ENCODE measurements at regions not wholly inside any gene's neighbourhood (a gene's known extent, or its start where the extent isn't known, plus 50 kb on each side); places are given as distances from the start of the nearest gene placed in this dataset.

DNA sequence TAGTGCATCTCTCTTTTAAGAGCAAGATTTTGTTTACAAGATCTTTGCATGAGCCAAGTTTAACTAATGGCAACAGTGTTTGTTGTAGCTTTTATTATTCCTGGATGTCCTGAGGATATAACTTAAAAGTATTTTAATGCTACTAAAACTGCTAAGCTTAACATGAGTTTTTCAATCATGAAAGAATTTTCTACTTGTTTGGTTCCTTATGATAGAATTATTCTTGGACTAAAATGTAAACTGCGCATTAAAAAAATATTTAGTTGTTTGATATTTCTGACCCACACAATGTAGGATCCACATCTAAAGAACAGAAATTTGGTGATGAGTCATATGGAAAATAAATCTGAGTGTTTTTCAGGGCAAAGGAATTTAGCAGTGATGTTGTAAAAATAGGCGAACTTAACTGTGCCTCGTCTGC, 70.8 kb downstream of the RAP2B start:
- no peaks in the 10 kb centered on the region for H3K27me3 ChIP-seq (replicated peaks; ENCODE audit: insufficient read depth, low read depth, low read length, poor library complexity)
- no peak for TF ChIP-seq CTCF (conservative IDR thresholded peaks at IDR 0.05; ENCODE audit: low read depth, low read length)
- no peak for TF ChIP-seq EZH2 (IDR thresholded peaks at IDR 0.05; ENCODE audit: borderline replicate concordance, low read depth, low read length, poor library complexity, severe bottlenecking)
- H3K36me3 ChIP-seq (ENCODE audit: insufficient read depth, low read length, poor library complexity, severe bottlenecking) = no peaks in the 10 kb centered on the region
- ChIA-PET CTCF (no interaction called here), POLR2A (ENCODE audit: low non-redundant PET) (no interaction called here)
- H3K27ac ChIP-seq (ENCODE audit: low read depth, low read length, poor library complexity, severe bottlenecking) = no peak overlapping the region
- intact Hi-C loops (cut with micrococcal nuclease; ENCODE audit: unreplicated experiment) = no loop called here
- no peak for DNase-seq (ENCODE audit: low spot score)
- H3K4me3 ChIP-seq (ENCODE audit: low read depth, low read length, poor library complexity, severe bottlenecking) = no peak overlapping the region
- no TSS peak for BruUV-seq (replicated peaks)
- no peaks in the 10 kb centered on the region for H3K4me1 ChIP-seq (ENCODE audit: insufficient read depth, low read length, poor library complexity, severe bottlenecking)
- no peaks in the 10 kb centered on the region for H3K9me3 ChIP-seq (ENCODE audit: low read depth, low read length, poor library complexity, severe bottlenecking)

DNA sequence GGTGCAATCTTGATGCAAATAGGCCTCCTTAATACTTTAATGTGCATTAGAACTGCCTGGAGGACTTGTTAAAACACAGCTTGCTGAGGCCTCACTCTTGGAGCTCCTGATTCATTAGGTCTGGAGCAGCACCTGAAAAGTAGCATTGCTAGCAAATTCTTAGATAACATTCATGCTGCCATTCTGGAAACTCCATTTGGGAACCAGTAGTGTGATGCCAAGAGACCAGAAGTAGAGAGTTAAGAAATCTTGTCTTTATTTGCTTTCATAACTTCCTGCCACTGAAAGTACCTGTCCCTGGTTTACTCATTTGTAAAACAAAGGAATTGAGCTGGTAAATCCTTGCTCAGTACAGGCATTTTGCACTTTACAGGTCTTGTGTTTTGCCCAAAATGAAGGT, 72.0 kb downstream of the RAP2B start:
- TF ChIP-seq CTCF (conservative IDR thresholded peaks at IDR 0.05; ENCODE audit: low read depth, low read length) (no peak), EZH2 (IDR thresholded peaks at IDR 0.05; ENCODE audit: borderline replicate concordance, low read depth, low read length, poor library complexity, severe bottlenecking) (no peak)
- no peaks in the 10 kb centered on the region for H3K27me3 ChIP-seq (replicated peaks; ENCODE audit: insufficient read depth, low read depth, low read length, poor library complexity)
- DNase-seq (ENCODE audit: low spot score) = no peak
- H3K4me3 ChIP-seq (ENCODE audit: low read depth, low read length, poor library complexity, severe bottlenecking) = no peak overlapping the region
- no peak overlapping the region for H3K27ac ChIP-seq (ENCODE audit: low read depth, low read length, poor library complexity, severe bottlenecking)
- CTCF ChIA-PET = no interaction called here
- BruUV-seq (replicated peaks) = no TSS peak
- H3K36me3 ChIP-seq (ENCODE audit: insufficient read depth, low read length, poor library complexity, severe bottlenecking) = no peaks in the 10 kb centered on the region
- no peaks in the 10 kb centered on the region for H3K4me1 ChIP-seq (ENCODE audit: insufficient read depth, low read length, poor library complexity, severe bottlenecking)
- H3K9me3 ChIP-seq (ENCODE audit: low read depth, low read length, poor library complexity, severe bottlenecking) = no peaks in the 10 kb centered on the region
- intact Hi-C loops (cut with micrococcal nuclease; ENCODE audit: unreplicated experiment) = no loop called here
- POLR2A ChIA-PET (ENCODE audit: low non-redundant PET) = no interaction called here

DNA sequence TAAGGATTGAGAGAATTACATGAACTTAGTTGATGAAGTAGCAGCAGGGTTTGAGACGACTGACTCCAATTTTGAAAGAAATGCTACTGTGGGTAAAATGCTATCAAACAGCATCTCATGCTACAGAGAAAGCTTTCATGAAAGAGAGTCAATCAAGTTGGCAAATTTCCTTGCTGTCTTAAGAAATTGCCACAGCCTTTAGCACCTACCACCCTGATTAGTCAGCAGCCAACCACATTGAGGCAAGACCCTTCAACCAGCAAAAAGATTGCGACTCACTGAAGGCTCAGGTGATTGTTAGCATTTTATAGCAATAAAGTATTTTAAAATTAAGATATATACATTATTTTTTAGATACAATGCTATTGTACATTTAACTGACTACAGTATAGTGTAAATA, 80.9 kb downstream of the RAP2B start:
- Histone ChIP-seq H3K4me1 (ENCODE audit: insufficient read depth, low read length, poor library complexity, severe bottlenecking) (no peaks in the 10 kb centered on the region), H3K4me3 (ENCODE audit: low read depth, low read length, poor library complexity, severe bottlenecking) (no peak overlapping the region), H3K27me3 (replicated peaks; ENCODE audit: insufficient read depth, low read depth, low read length, poor library complexity) (no peaks in the 10 kb centered on the region), H3K27ac (ENCODE audit: low read depth, low read length, poor library complexity, severe bottlenecking) (no peak overlapping the region), H3K36me3 (ENCODE audit: insufficient read depth, low read length, poor library complexity, severe bottlenecking) (no peaks in the 10 kb centered on the region), H3K9me3 (ENCODE audit: low read depth, low read length, poor library complexity, severe bottlenecking) (peaks cover 3% of the 10 kb centered on the region)
- BruUV-seq (replicated peaks) = no TSS peak
- ChIA-PET CTCF (no interaction called here), POLR2A (ENCODE audit: low non-redundant PET) (no interaction called here)
- TF ChIP-seq CTCF (conservative IDR thresholded peaks at IDR 0.05; ENCODE audit: low read depth, low read length) (no peak), EZH2 (IDR thresholded peaks at IDR 0.05; ENCODE audit: borderline replicate concordance, low read depth, low read length, poor library complexity, severe bottlenecking) (no peak)
- DNase-seq (ENCODE audit: low spot score) = no peak
- intact Hi-C loops (cut with micrococcal nuclease; ENCODE audit: unreplicated experiment) = no loop called here
